ENCODE measurements at regions not wholly inside any gene's neighbourhood (a gene's known extent, or its start where the extent isn't known, plus 50 kb on each side); places are given as distances from the start of the nearest gene placed in this dataset.

DNA sequence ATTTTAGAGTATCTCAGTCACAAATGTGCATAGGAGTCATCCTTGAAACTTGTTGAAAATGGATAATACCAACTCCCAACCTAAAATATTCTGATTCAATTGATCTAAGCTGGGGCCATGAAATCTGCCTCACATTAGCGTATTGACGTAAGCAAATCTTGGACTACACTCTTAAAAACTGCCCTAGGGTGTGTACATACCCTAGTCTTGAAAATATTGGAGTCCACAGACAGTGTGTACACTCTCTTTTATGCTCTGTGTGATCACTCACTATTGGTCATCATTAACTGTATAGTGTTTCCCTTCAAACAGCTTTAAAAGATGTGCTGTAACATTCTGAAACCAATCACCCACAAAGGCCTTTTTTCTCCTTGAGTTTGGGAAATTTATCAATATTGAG lies 102.9 kb upstream of the FERD3L start:
- Histone ChIP-seq H3K27me3 (ENCODE audit: control insufficient read depth, insufficient read depth, low read length) (no peaks in the 10 kb centered on the region), H3K4me3 (ENCODE audit: low read length) (no peak overlapping the region), H3K4me1 (ENCODE audit: control insufficient read depth, insufficient read depth, low read length) (peaks cover 24% of the 10 kb centered on the region), H3K9me3 (replicated peaks; ENCODE audit: low read length) (no peaks in the 10 kb centered on the region), H3K9ac (ENCODE audit: low read depth, low read length) (peak overlapping the region; percentile 25), H3K36me3 (ENCODE audit: insufficient read depth, low read length) (no peaks in the 10 kb centered on the region), H3K4me2 (ENCODE audit: low read length) (peak overlapping the region; percentile 60)

DNA sequence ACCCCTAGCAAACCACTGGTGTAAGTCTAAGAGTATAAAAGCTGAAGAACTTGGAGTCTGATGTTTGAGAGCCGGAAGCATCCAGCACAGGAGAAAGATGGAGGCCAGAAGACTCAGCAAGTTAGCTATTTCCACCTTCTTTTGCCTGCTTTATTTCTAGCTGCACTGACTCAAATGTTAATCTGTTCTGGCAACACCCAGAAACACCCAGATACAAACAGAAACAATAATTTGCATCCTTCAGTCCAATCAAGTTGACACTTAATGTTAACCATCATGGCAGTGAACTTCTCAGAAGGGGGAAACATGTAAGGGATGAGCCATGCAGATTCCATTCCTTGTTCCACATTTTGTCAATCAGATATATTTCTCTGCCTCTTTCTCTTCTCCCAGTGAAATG lies 101.8 kb upstream of the FERD3L start:
- H3K4me1 ChIP-seq (ENCODE audit: control insufficient read depth, insufficient read depth, low read length): peaks cover 24% of the 10 kb centered on the region
- no peaks in the 10 kb centered on the region for H3K9me3 ChIP-seq (replicated peaks; ENCODE audit: low read length)
- no peak overlapping the region for H3K4me3 ChIP-seq (ENCODE audit: low read length)
- no peaks in the 10 kb centered on the region for H3K36me3 ChIP-seq (ENCODE audit: insufficient read depth, low read length)
- H3K4me2 ChIP-seq (ENCODE audit: low read length): no peak overlapping the region
- H3K9ac ChIP-seq (ENCODE audit: low read depth, low read length): no peak overlapping the region
- H3K27me3 ChIP-seq (ENCODE audit: control insufficient read depth, insufficient read depth, low read length): no peaks in the 10 kb centered on the region

DNA sequence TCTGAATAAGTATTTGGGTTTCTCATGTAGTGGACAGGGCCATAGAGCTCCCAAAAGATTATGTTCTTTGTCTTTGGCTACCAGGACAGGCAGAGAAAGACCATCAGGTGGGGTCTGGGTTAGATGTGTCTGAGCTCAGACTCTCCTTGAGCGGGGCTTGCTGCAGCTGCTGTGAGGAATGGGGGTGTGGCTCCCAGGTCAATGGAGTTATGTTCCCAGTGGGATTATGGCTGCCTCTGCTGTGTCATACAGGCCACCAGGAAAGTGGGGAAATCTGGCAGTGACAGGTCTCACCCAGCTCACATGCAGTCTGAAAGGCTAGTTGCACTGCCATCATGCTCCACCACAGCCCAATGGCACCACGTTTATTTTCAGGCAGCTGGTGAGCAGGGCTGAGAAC lies 97.0 kb upstream of the FERD3L start:
- H3K4me2 ChIP-seq (ENCODE audit: low read length): no peak overlapping the region
- no peaks in the 10 kb centered on the region for H3K36me3 ChIP-seq (ENCODE audit: insufficient read depth, low read length)
- H3K27me3 ChIP-seq (ENCODE audit: control insufficient read depth, insufficient read depth, low read length): no peaks in the 10 kb centered on the region
- H3K9me3 ChIP-seq (replicated peaks; ENCODE audit: low read length): no peaks in the 10 kb centered on the region
- H3K9ac ChIP-seq (ENCODE audit: low read depth, low read length): no peak overlapping the region
- no peaks in the 10 kb centered on the region for H3K4me1 ChIP-seq (ENCODE audit: control insufficient read depth, insufficient read depth, low read length)
- no peak overlapping the region for H3K4me3 ChIP-seq (ENCODE audit: low read length)

DNA sequence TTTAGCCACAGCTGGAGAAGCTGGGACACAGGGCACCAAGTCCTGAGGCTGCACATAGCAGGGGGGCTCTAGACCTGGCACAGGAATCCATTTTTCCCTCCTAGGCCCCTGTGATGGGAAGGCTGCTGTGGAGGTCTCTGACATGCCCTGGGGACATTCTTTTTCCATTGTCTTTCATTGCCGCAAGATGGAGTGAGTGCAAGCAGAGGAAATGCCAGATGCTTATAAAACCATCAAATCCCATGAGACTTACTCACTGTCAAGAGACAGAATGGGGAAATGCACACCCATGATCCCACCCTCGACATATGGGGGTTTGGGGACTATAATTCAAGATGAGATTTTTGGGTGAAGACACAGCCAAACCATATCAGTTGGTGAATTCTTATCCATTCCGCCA lies 94.7 kb upstream of the FERD3L start:
- Histone ChIP-seq H3K4me2 (ENCODE audit: low read length) (no peak overlapping the region), H3K4me1 (ENCODE audit: control insufficient read depth, insufficient read depth, low read length) (no peaks in the 10 kb centered on the region), H3K9me3 (replicated peaks; ENCODE audit: low read length) (no peaks in the 10 kb centered on the region), H3K9ac (ENCODE audit: low read depth, low read length) (no peak overlapping the region), H3K4me3 (ENCODE audit: low read length) (no peak overlapping the region), H3K27me3 (ENCODE audit: control insufficient read depth, insufficient read depth, low read length) (no peaks in the 10 kb centered on the region), H3K36me3 (ENCODE audit: insufficient read depth, low read length) (no peaks in the 10 kb centered on the region)

DNA sequence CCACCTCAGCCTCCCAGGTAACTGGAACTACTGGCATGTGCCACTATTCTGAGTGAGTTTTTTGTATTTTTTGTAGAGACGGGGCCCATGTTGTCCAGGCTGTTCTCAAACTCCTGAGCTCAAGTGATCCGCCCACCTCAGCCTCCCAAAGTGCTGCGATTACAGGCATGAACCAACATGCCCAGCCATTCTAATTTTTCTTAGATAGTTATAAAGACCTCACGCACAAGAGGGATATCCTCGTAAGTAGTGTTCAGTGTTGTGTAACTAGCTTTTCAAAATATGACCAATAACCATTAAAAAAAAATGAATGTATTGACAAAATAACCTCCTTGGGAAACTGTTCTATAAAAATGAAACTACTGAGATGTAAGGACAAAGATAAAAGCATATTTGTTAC lies 90.5 kb upstream of the FERD3L start:
- H3K9ac ChIP-seq (ENCODE audit: low read depth, low read length): no peak overlapping the region
- H3K4me1 ChIP-seq (ENCODE audit: control insufficient read depth, insufficient read depth, low read length): no peaks in the 10 kb centered on the region
- H3K4me2 ChIP-seq (ENCODE audit: low read length): no peak overlapping the region
- H3K36me3 ChIP-seq (ENCODE audit: insufficient read depth, low read length): no peaks in the 10 kb centered on the region
- H3K27me3 ChIP-seq (ENCODE audit: control insufficient read depth, insufficient read depth, low read length): no peaks in the 10 kb centered on the region
- no peak overlapping the region for H3K4me3 ChIP-seq (ENCODE audit: low read length)
- H3K9me3 ChIP-seq (replicated peaks; ENCODE audit: low read length): no peaks in the 10 kb centered on the region

DNA sequence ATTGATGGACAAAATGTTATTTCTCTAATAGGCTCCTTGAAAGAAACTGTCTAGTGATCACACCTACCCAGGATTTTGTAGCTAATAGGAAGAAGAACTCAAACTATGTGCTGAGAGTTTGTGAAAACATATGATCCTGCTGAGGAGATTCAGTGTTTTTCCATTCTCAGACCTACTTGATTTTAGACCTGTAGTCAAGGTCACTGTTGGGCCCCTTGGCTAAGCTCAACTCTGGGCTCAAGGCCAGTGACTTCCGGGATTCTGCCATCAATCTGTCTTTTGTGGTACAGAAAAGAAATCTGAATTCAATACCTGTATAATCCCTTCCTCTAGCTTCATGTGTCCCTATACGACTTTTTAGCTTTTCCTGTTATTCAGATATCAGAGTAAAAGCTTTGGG lies 79.7 kb upstream of the FERD3L start:
- Histone ChIP-seq H3K27me3 (ENCODE audit: control insufficient read depth, insufficient read depth, low read length) (no peaks in the 10 kb centered on the region), H3K4me2 (ENCODE audit: low read length) (no peak overlapping the region), H3K4me1 (ENCODE audit: control insufficient read depth, insufficient read depth, low read length) (no peaks in the 10 kb centered on the region), H3K9ac (ENCODE audit: low read depth, low read length) (no peak overlapping the region), H3K4me3 (ENCODE audit: low read length) (no peak overlapping the region), H3K9me3 (replicated peaks; ENCODE audit: low read length) (no peaks in the 10 kb centered on the region), H3K36me3 (ENCODE audit: insufficient read depth, low read length) (no peaks in the 10 kb centered on the region)

DNA sequence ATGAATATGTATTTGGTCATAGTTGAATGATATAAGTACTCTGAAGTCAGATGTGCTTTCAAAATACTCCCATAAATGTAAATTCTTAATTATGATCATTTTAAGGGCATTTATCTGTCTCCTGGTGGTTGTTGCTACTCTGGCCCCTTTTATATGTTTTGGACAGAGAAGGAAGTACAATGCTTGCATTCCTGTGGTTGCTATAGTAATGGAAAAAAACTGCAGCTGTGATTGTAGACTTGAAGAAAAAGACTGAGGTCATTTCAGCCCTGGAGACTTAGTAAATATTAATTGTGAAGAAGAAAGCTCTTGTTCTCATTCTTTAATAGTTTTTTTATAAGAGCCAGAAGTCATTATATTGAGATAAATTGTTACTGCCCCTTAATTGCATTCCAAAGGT lies 70.2 kb upstream of the FERD3L start:
- no peaks in the 10 kb centered on the region for H3K27me3 ChIP-seq (ENCODE audit: control insufficient read depth, insufficient read depth, low read length)
- no peaks in the 10 kb centered on the region for H3K9me3 ChIP-seq (replicated peaks; ENCODE audit: low read length)
- no peak overlapping the region for H3K4me2 ChIP-seq (ENCODE audit: low read length)
- H3K4me3 ChIP-seq (ENCODE audit: low read length): no peak overlapping the region
- peaks cover 14% of the 10 kb centered on the region for H3K4me1 ChIP-seq (ENCODE audit: control insufficient read depth, insufficient read depth, low read length)
- H3K9ac ChIP-seq (ENCODE audit: low read depth, low read length): peak overlapping the region; percentile 34
- H3K36me3 ChIP-seq (ENCODE audit: insufficient read depth, low read length): no peaks in the 10 kb centered on the region

DNA sequence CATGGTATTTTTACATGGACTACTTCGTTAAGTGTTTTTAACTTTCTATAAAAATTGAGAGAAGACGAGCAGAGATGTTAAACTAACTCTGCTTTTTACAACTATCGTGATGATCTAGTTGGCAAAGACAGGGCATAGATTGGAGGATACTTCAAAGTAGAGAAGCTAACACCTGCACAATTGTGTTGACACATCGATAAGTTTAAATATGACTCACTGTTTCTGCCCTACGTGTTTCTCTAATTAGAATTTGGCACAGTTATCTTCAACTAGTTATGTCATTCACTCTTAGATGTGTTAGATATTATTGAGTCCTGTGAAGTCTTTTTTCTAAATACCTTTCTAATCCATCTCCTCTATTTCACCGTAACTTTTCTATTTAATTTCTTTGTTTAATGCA lies 68.5 kb upstream of the FERD3L start:
- no peaks in the 10 kb centered on the region for H3K9me3 ChIP-seq (replicated peaks; ENCODE audit: low read length)
- H3K36me3 ChIP-seq (ENCODE audit: insufficient read depth, low read length): no peaks in the 10 kb centered on the region
- H3K9ac ChIP-seq (ENCODE audit: low read depth, low read length): no peak overlapping the region
- no peak overlapping the region for H3K4me3 ChIP-seq (ENCODE audit: low read length)
- H3K4me1 ChIP-seq (ENCODE audit: control insufficient read depth, insufficient read depth, low read length): peaks cover 14% of the 10 kb centered on the region
- no peaks in the 10 kb centered on the region for H3K27me3 ChIP-seq (ENCODE audit: control insufficient read depth, insufficient read depth, low read length)
- no peak overlapping the region for H3K4me2 ChIP-seq (ENCODE audit: low read length)

DNA sequence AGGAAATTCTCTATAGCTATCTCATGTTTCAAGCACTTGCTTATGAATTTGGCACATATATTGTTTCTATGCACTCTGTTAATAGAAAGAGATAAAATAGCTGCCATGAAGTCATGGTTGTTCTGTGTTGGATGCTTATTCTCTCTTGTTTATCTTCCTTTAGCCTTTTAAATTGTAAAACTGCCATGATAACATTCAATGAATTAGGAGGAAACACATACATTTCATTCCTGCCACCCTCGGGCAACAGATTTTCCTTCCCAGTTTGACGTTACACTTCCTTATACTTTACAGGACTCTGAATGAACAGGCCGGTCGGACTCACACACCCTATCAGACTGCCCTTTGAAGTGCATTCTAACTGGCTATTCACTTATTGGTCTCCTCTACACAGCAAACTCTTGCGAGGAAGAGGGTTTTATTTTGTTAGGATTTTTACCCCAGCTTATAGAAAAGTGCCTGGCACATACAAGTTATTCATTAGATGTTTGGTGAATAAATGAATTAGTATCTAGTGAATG lies 65.7 kb upstream of the FERD3L start:
- H3K27me3 ChIP-seq (ENCODE audit: control insufficient read depth, insufficient read depth, low read length): no peaks in the 10 kb centered on the region
- no peak overlapping the region for H3K4me3 ChIP-seq (ENCODE audit: low read length)
- no peaks in the 10 kb centered on the region for H3K36me3 ChIP-seq (ENCODE audit: insufficient read depth, low read length)
- H3K9ac ChIP-seq (ENCODE audit: low read depth, low read length): no peak overlapping the region
- peaks cover 11% of the 10 kb centered on the region for H3K4me1 ChIP-seq (ENCODE audit: control insufficient read depth, insufficient read depth, low read length)
- no peaks in the 10 kb centered on the region for H3K9me3 ChIP-seq (replicated peaks; ENCODE audit: low read length)
- H3K4me2 ChIP-seq (ENCODE audit: low read length): no peak overlapping the region

DNA sequence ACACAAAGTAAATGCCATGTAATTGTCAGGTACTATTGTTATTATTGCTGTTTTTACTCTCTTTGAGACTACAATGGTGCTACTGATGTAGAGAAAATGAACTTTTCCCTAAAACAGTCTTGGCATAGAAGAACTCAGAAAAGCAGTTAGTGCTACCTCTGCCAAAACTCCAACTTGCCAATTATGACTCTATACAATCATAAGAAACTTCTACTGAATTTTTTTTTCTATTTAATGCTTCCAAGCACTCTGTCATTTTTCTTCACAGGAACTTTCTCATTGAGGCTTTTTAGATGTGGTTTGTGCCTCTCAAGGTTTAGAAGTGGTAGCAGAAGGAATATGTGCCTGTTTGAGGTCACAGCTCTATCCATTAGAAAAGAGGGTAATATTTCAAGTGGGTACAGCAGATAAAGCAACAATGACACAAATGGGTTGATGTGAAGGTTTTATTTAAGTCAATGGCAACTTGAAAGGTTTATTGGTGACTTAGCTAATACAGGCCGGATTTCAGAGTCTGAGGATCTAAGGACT lies 64.0 kb upstream of the FERD3L start:
- H3K27me3 ChIP-seq (ENCODE audit: control insufficient read depth, insufficient read depth, low read length): no peaks in the 10 kb centered on the region
- no peak overlapping the region for H3K4me3 ChIP-seq (ENCODE audit: low read length)
- H3K36me3 ChIP-seq (ENCODE audit: insufficient read depth, low read length): no peaks in the 10 kb centered on the region
- no peaks in the 10 kb centered on the region for H3K9me3 ChIP-seq (replicated peaks; ENCODE audit: low read length)
- no peaks in the 10 kb centered on the region for H3K4me1 ChIP-seq (ENCODE audit: control insufficient read depth, insufficient read depth, low read length)
- no peak overlapping the region for H3K9ac ChIP-seq (ENCODE audit: low read depth, low read length)
- H3K4me2 ChIP-seq (ENCODE audit: low read length): no peak overlapping the region

DNA sequence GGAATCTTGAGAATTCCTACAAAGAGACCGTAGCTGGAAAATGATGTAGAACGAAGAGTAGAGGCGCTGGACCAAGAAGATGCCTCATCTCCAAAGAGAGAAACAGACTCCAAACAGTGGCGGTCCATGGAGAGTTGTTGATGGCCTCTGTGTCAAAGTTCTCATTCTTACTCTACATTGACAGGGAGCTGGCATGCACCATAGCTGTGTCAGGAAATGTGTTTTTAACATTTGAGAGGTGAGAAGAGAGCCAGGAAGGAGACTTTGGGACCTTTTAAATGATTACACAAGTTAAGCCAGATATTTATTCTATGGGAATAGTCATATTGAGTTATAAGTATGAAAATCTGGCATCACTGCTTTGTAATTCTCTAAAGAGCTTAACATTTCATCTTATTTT lies 61.5 kb upstream of the FERD3L start:
- H3K4me3 ChIP-seq (ENCODE audit: low read length): no peak overlapping the region
- no peak overlapping the region for H3K4me2 ChIP-seq (ENCODE audit: low read length)
- H3K9me3 ChIP-seq (replicated peaks; ENCODE audit: low read length): no peaks in the 10 kb centered on the region
- H3K9ac ChIP-seq (ENCODE audit: low read depth, low read length): no peak overlapping the region
- no peaks in the 10 kb centered on the region for H3K27me3 ChIP-seq (ENCODE audit: control insufficient read depth, insufficient read depth, low read length)
- no peaks in the 10 kb centered on the region for H3K36me3 ChIP-seq (ENCODE audit: insufficient read depth, low read length)
- H3K4me1 ChIP-seq (ENCODE audit: control insufficient read depth, insufficient read depth, low read length): peaks cover 20% of the 10 kb centered on the region

DNA sequence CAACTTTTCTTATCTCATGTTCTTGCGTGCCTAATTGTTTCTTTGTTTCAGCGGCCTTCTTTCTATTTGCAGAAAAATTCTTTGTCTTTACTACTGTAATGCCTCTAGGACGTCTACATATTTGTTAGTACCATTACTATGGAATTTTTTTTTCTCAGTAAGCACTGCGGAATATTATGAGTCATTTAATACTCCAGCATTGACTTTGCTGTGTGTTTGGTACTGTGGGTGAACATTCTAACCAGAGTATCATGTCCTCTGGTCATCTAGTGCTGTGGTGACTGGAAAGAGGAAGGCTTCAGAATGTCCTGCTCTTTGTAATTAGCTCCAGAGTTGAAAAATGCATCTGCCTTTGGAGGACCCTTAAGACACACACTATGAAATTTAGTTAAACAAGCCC lies 58.5 kb upstream of the FERD3L start:
- Histone ChIP-seq H3K36me3 (ENCODE audit: insufficient read depth, low read length) (no peaks in the 10 kb centered on the region), H3K27me3 (ENCODE audit: control insufficient read depth, insufficient read depth, low read length) (no peaks in the 10 kb centered on the region), H3K4me3 (ENCODE audit: low read length) (no peak overlapping the region), H3K4me2 (ENCODE audit: low read length) (no peak overlapping the region), H3K9ac (ENCODE audit: low read depth, low read length) (no peak overlapping the region), H3K9me3 (replicated peaks; ENCODE audit: low read length) (no peaks in the 10 kb centered on the region), H3K4me1 (ENCODE audit: control insufficient read depth, insufficient read depth, low read length) (peaks cover 20% of the 10 kb centered on the region)
